ENCODE measurements at regions not wholly inside any gene's neighbourhood (a gene's known extent, or its start where the extent isn't known, plus 50 kb on each side); places are given as distances from the start of the nearest gene placed in this dataset.

DNA sequence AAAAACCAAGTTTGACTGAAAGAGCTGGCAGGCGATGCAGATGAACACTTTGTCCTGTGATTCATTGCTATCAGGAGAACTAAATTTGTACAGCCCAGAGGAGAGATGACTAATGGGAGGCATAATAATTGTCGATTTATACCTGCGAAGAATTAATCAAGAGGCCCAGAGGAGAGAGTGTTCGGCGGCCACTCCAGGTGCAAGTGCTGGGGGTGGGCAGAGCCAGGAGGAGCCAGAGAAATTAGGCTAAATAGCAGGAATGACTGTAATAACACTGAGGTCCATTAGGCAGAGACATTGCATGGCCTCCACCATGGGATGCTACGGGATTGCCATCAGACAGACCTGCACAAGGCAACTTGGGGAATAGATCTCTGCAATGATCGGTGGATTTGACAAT is 107.7 kb upstream of the UQCRFS1 start:
- DNase-seq, result no peak
- Histone ChIP-seq H3K36me3 (replicated peaks in 1 of 2; ENCODE audit: control insufficient read depth in 1 of 2, insufficient read depth in 2 of 2, low read length in 2 of 2) (no peaks in the 10 kb centered on the region), H3K9ac (ENCODE audit: insufficient read depth, low read length, poor library complexity, severe bottlenecking) (no peak overlapping the region), H3K79me2 (ENCODE audit: insufficient read depth, low read length) (no peaks in the 10 kb centered on the region), H3K27ac (ENCODE audit: low read depth in 1 of 2, low read length in 2 of 2) (no peak overlapping the region), H4K20me1 (ENCODE audit: insufficient read depth, low read length) (no peaks in the 10 kb centered on the region), H3K4me2 (replicated peaks; ENCODE audit: extremely low read depth, low read length, poor library complexity, severe bottlenecking) (no peak overlapping the region), H3K4me3 (replicated peaks in 1 of 3; ENCODE audit: low read depth in 2 of 3, low read length in 3 of 3) (no peak overlapping the region), H2AFZ (ENCODE audit: insufficient read depth, low read depth, low read length, poor library complexity, severe bottlenecking) (no peak overlapping the region), H3K27me3 (ENCODE audit: control insufficient read depth in 2 of 2, insufficient read depth in 2 of 2, low read length in 2 of 2) (no peaks in the 10 kb centered on the region), H3K4me1 (ENCODE audit: control insufficient read depth in 1 of 2, insufficient read depth in 2 of 2, low read length in 2 of 2) (no peaks in the 10 kb centered on the region), H3K9me3 (replicated peaks in 1 of 2; ENCODE audit: control insufficient read depth in 1 of 2, insufficient read depth in 1 of 2, low read length in 2 of 2) (peaks cover 0 to 2% of the 10 kb centered on the region in 2 donors)
- intact Hi-C loops (cut with micrococcal nuclease), result no loop called here
- Mint-ChIP-seq H3K9me3 (peaks cover 0 to 9% (median 4%) of the 10 kb centered on the region in 7 donors), H3K36me3 (no peaks in the 10 kb centered on the region), H3K4me3 (no peak overlapping the region), H3K4me1 (no peaks in the 10 kb centered on the region), H3K27ac (no peak overlapping the region), H3K27me3 (ENCODE audit: low read depth in 3 of 3) (peaks cover 0 to 1% (median 0%) of the 10 kb centered on the region in 3 donors)
- 91% methylated on average over 7 of the region's 7 CpGs for WGBS (ENCODE audit: insufficient coverage)
- TF ChIP-seq CTCF (IDR thresholded peaks at IDR 0.05), result no peak

- H3K79me2 ChIP-seq (ENCODE audit: insufficient read depth, low read length), result no peaks in the 10 kb centered on the region
- no peak overlapping the region for H3K27ac Mint-ChIP-seq
- no peaks in the 10 kb centered on the region for H3K36me3 ChIP-seq (replicated peaks in 1 of 2; ENCODE audit: control insufficient read depth in 1 of 2, insufficient read depth in 2 of 2, low read length in 2 of 2)
These were observed 108.2 kb upstream of the UQCRFS1 start for GRCh38 chr19:29321116-29321515.

More at GRCh38 chr19:29321116-29321515, 108.2 kb upstream of the UQCRFS1 start:
- Mint-ChIP-seq H3K4me3 (no peak overlapping the region), H3K36me3 (no peaks in the 10 kb centered on the region), H3K27me3 (ENCODE audit: low read depth in 3 of 3) (peaks cover 0 to 1% (median 0%) of the 10 kb centered on the region in 3 donors), H3K9me3 (peaks cover 0 to 9% (median 4%) of the 10 kb centered on the region in 7 donors), H3K4me1 (no peaks in the 10 kb centered on the region)
- TF ChIP-seq CTCF (IDR thresholded peaks at IDR 0.05), result no peak
- H3K4me3 ChIP-seq (replicated peaks in 1 of 3; ENCODE audit: low read depth in 2 of 3, low read length in 3 of 3), result no peak overlapping the region
- H3K4me1 ChIP-seq (ENCODE audit: control insufficient read depth in 1 of 2, insufficient read depth in 2 of 2, low read length in 2 of 2), result no peaks in the 10 kb centered on the region
- no peak for DNase-seq
- intact Hi-C loops (cut with micrococcal nuclease), result no loop called here
- no peaks in the 10 kb centered on the region for H4K20me1 ChIP-seq (ENCODE audit: insufficient read depth, low read length)
- H3K9me3 ChIP-seq (replicated peaks in 1 of 2; ENCODE audit: control insufficient read depth in 1 of 2, insufficient read depth in 1 of 2, low read length in 2 of 2), result peaks cover 0 to 2% of the 10 kb centered on the region in 2 donors
- WGBS (ENCODE audit: insufficient coverage), result no CpG with 5 or more reads among the region's 1 CpG
- H3K4me2 ChIP-seq (replicated peaks; ENCODE audit: extremely low read depth, low read length, poor library complexity, severe bottlenecking), result no peak overlapping the region
- no peaks in the 10 kb centered on the region for H3K27me3 ChIP-seq (ENCODE audit: control insufficient read depth in 2 of 2, insufficient read depth in 2 of 2, low read length in 2 of 2)
- H3K9ac ChIP-seq (ENCODE audit: insufficient read depth, low read length, poor library complexity, severe bottlenecking), result no peak overlapping the region
- H3K27ac ChIP-seq (ENCODE audit: low read depth in 1 of 2, low read length in 2 of 2), result no peak overlapping the region
- no peak overlapping the region for H2AFZ ChIP-seq (ENCODE audit: insufficient read depth, low read depth, low read length, poor library complexity, severe bottlenecking)

Measured in CD14-positive monocyte (primary cell).